HT-29 (cell line): ENCODE measurements at regions not wholly inside any gene's neighbourhood (a gene's known extent, or its start where the extent isn't known, plus 50 kb on each side); places are given as distances from the start of the nearest gene placed in this dataset.
A peak's percentile ranks its signal among the peaks of the same experiment; 100 is the strongest.

ENCODE experiments used
- DNase-seq: peaks from one replicate; pipeline ENCODE4 v3.0.0-alpha.2; 2015; ENCODE audit warnings: low spot score

DNA sequence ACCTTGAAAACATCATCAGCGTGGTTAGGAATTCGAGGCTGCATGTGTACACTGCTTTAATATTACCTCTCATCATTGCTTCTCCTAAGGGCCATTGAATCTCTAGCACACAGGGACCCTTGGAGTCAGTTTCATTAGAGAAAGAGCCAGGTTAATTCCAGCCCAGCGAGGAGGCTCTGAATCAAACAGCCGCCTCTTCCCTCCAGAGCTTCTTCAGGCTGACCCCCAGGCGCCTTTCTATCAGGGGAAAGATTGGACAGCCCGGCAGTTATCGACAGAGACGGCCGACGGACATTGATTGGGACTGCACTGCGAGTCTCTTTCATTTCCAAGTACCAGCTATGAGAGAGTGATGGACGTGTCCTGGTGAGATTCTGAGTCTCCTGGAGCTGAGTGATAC lies 159.2 kb downstream of the ANKRD60 start:
- DNase-seq: no peak

DNA sequence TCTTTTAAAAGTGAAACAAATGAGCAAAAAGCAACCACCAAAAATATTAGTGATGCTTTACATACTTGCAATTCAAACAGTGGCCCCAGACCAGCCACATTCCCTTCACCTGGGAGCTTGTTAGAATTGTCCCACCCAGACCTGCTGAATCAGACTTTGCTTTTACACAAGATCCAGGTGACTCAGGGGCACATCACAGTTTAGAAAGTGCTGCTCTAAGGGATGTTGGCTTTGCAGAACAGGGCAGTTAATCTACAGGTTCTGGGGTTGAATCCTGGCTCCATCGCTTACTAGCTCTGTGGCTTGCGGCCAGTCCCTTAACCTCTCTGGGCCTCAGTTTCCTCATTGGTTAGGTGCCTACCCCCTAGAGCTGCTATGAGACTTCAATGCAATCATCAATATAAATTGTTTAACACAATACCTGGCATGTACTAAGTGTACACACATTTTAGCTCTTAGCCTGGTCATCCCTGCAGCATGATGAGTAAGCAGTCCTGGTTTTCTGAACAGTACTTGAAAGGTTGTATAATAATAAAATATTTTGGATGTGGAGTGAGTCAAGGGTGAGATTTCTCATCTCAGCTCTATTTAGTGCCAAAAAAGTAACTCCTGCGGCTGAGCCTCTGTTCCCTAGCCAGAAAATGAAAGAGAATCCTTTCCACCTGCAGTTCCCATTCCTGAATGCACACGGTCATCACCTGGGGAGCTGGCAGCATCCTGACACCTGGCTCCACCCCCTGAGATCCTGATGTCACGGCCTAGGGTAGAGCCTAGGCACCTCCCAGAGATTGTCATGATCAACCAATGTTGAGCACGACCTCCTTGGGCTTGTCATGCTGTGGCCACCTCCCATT lies 162.7 kb downstream of the ANKRD60 start:
- no peak for DNase-seq

DNA sequence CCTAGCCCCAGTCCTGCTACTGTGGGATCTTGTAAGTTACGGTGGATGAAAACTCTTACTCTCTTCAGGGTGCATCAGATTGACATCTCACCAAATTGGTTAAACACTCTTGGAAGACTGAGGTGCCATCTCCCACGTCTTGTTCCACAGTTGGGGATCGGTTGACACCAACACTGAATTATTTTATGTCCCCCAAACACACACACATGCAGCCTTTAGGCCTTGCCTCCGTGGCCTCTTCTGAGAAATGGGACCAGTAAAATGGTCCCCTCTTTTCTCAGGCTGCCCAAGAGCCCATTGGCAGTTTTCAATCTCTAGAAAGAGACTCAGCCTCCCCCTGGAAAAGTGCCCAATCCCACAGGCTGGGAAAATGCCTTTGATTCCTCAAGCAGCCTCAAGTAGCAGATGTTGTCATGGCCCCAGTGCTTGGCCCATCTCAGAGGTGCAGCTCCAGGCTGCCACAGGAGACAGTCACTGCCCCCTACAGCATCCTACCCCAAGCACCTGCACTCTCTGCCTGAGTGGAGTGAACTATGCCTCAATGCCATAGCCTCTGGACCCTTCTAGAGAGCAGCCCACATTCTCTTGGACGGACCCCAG lies 163.9 kb downstream of the ANKRD60 start:
- DNase-seq: no peak

DNA sequence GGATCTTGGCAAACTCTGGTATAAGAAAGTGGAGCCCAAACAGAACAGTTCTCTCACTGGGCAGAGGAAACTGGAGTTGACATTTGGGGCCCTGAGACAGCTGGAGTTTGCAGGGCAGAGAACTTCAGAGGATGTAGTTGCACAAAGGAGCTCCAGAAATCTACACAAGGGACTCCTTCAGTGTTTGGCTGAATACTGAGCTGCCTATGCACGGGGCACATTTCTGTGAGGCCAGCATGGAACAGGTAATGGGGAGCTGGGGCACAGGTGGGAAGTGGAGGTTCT lies 169.3 kb downstream of the ANKRD60 start:
- DNase-seq: no peak

DNA sequence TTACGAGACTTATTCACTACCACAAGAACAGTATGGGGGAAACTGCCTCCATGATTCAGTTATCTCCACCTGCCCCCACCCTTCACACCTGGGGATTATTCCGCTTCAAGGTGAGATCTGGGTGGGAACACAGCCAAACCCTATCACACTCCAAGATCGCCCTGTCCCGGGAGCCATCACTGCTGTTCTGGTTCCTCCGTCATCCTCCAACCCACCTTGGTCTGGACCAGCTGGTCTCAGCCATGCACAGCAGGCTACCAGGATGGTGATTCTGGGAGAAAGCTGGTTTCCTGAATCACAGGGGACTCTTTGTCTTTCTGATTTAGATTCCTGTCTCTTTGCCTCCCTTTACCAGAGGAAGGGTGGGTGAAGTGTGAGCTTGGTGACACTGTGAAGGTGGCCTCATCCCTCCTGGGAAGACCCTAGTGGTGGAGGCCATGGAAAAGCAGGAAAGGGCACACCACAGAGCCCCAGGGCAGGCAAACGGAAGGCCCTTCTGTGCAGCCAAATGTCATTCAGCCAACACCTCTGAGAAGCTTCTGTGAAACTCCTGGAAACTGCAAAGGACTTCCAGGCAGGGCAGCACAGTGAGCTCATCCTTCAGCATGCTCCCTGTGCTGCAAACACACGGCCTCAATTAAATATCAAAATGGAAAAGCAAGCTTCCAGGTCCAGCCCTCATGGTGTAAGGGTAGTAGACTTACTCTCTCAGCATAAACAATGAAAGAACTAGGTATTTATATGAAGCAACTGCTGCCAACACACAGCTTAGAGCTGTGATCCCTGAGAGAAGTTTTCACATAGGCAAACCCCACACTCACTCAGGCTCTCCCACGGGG lies 169.8 kb downstream of the ANKRD60 start:
- DNase-seq: no peak

DNA sequence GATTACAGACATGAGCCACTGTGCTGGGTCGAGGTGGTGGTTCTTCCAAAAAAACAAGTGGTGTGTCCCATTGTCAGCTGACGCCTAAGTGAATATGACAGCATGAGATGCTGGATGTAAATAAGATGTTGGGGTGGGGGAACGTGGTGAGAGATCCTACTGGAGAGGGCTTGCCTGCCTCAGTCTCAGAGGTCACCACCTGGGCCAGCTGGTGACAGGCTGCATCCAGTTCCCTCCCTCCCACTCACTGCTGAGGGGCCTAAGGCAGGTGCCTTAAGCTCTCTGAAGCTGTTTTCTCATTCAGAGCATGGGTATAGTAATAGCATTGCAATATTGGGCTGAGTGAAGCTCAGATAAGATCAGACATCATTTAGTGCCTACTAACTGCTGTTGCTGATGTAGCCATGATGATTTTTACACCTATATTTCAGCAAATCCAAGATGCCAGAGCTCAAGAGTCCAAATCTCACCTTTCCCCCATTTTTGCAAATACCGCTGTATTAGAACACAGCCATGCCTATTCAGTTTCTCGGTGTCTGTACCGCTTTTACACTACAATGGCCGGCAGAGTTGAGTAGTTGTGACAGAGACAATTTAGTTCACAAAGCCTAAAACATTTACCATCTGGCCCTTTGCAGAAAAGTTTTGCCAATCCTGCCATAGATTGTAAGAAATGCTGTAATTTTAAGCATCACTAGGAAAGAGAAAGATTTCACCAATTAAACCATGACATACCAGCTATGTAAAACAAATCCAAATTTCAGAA lies 171.3 kb downstream of the ANKRD60 start:
- no peak for DNase-seq

DNA sequence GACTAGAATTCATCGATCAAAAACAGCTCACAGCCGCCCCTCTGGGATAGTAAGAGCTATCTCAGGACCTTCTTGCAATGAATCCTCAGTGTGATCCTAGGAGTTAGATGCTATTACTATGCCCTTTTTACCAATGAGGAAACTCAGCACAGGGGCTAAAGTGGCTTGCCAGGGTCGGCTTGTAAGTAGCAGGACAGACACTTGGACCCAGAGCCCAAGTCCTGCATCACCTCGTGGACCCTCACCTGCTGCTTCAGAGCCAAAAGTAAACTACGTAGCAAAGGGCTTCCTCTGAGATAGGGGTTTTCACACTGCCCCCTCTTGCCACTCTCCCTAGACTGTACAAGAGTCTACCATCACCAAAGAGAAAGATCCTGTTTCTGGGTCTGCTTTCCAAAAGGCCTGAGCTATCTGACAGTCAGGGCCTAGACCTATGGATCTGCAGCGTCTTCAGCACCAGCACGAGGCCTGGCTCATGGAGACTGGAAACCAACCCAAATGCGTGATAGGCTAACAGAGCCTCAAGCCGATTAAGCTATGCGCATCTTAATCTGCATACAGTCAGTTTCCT lies 172.3 kb downstream of the ANKRD60 start:
- no peak for DNase-seq

DNA sequence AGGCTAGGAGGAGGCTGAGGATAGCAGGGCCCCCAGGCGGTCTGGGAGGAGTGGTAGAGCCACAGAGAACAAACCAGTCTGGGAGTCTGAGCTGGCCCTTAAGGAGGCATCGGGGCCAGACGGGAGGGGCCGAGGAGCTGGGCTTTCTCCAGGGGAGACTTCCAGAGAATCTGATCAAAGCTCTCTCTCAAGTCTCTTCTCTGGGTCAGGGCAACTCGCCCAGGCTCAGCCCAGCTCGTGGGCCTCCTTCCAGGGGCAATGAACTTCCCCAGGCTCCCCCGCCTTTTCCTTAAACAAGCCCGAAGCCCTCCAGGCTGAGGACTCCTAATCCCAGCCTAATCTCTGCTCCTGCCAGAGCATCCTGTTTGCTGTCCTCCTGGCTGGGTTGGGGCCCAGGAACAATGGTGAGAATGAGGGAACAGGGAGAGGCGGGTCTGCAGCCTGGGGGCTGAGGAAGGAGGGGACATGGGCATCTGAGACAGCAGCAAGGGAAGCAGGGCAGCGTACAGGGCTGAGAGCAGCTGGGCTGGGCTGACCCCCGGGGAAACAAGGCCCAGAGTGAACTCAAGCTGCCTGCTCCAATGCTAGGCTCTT lies 173.6 kb downstream of the ANKRD60 start:
- DNase-seq: no peak

DNA sequence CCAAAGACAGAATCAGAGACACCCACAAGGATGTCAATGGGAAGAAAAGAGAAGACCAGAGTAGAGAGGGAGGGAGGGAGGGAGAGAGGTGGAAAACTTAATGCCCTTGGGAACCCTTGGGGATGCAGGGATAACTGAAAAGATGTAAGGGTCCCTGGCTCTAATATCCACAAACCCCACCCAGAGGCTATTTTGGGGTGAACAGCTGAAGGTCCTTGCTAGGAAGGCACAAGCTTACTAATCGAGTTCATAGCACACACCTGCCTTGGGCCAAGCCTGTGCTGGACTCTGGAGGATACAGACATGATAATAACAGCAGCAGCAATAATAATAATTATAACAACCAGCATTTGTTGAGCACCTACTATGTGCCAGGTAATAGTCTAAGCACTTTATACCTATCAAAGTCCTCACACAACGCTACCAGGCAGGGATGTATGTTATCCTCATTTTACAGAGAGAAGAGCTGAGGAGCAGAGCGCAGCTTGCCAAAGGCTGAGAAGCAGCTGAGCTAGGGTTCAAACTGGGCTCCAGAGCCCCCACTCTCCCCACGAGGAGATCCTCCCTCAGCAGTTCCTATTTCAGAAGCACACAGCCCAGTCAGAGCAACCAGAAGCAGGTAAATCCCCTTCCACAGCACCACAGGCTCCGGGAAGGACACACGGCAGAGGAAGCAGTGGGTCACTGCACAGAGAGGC lies 174.2 kb downstream of the ANKRD60 start:
- DNase-seq: no peak

DNA sequence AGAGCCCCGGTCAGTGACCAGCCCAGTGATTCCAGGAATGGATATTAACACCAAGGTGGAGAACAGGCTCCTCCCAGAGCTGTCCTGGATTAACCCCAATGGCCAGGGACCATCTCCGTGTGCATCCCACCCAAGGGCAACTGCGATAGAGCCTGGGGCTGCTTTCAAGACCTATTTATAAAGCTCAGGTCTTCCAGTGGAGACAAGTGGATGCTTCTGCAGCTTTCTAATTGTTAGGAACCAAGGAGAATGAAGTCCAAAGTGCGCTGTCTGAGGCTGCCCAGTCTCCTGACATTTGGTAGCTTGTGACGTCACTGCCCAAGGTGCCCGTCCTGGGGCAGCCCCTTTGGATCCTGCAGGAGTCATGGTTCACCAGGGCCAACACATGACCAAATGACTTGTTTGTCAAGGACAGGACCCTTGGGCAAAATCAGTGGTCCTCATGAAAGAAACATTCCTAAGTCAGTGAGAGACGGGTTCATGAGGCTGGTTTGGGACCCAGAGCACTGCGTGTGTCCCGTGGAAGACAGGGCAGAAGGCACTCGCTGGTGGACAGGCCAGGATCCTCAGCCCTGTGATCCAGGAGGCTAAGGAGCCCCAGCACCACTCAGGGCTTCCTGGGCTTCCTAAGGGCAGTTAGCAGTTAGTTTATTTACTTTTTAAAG lies 174.9 kb downstream of the ANKRD60 start:
- no peak for DNase-seq

DNA sequence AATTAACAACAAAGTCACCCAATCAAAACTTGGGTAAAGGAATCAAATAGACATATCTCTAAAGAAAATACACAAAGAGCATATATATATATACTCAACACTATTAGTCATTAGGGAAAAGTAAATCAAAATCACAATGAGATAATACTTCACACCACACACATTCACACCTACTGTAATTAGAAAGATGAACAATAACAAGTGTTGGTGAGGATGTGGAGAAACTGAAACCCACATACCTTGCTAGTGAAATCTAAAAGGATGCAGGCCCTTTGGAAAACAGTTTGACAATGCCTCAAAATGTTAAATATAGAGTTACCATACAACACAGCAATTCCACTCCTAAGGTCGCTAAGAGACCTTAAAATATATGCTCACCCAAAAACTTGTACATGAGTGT lies 177.1 kb downstream of the ANKRD60 start:
- no peak for DNase-seq

DNA sequence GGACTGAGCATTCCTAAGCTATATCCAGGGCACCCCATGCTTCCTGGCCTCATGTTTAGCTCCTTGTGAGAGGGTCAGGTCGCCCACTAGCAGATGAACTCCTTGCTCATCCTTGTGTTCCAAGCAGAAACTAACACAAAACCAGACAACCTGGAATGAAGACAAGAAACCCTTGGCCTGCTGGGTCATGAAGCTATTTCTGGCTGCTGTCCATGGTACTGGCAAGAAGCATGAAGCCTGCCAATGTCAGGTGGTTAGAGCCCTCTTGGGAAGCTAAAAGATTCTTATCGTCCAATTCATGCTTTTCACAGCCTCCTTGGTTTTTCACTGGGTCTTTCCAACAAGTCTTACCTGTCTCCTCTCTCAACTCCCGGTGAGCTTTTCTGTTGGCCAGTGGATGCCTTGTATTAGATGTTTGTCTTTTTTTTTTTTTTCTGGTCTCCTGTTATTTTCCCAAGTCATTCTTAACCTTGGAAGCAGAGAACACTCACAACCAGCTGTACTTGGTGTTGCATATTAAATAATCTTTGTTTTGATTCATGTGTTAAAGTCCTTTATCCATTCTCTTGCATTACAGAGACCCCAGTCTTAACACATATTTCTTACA lies 180.3 kb downstream of the ANKRD60 start:
- DNase-seq: peak; percentile 62

DNA sequence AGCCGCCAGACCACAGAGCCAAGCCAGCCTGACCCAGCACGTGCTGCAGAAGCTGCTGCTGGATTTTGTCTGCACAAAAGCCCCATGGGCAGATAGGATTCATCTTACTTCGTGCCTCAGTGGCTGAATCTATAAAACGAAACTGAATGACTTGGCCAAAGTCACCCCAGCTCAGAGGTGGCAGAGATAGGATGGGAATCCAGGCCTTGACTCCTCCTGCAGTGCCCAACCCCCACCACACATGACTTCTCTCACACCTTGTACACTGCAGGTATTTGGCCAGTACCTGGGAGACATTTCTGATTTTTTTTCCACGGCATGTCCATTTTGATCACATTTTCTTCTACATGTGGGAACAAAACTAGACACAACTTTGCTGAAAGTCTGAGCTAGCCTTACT lies 182.1 kb downstream of the ANKRD60 start:
- no peak for DNase-seq

DNA sequence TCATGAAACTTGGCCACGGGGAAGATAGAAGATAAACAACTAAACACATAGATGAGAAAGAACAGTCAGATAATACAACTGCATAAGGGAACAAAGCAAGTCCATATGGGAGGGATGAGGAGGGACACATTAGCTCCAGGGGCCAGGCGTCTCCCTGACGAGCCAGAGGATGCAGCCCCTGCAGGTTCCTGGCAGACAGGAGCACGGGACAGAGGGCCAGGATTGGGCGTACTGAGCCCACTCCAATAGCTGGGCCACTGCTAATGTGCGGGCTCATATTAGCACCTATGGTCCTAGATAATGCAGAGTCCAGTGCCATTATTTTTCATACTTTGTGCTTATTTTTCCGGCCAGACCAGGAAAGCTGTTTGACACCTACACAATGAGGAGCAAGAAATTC lies 182.9 kb downstream of the ANKRD60 start:
- DNase-seq: no peak

DNA sequence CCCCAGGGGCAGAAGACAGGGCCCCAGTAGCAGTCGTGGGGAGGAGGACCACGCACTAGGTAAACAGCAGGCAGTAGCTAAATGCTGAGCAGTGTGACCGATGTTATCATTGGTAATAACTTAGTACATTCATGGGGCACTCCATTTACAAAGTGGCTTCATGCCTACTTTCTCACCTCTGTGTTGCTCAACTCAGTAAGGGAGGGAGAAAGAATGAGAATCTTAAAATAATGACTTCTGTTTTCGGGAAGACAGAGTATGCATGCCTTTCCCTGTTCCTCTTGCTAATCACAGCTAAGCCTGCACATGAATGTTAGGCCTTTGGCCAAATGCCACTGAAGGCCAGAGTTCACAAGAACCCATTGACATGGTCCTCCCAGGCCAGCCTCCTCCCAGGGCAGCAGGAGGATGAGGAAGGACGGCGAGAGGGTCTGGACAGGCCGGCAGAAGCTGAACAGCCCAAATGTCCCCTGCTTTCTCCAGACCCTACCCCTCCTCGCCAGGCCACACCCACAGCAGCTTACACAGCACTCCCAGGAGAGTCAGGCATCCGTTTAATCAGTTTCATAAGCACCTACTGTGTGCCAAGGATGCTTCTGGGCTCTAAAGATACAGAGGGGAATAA lies 183.4 kb downstream of the ANKRD60 start:
- no peak for DNase-seq

DNA sequence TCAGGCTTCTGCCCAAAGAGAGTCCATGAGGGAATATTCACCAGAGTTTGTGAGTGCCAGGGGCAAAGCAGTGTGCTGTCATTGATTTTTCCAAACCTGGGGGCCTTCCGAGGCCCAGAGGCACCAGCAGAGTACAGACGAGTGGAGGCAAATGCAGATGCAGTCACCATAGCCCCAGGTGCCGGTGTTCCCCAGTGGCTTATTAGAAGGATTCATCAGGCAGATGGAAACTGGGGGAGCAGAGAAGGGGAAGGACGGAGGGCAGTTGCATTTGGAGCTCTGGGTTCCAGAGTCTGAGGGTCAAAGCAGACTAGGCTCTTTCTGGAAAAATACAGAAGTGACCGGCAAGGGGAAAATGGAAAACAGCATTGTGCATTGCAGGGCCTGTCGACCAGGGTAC lies 184.2 kb downstream of the ANKRD60 start:
- no peak for DNase-seq

DNA sequence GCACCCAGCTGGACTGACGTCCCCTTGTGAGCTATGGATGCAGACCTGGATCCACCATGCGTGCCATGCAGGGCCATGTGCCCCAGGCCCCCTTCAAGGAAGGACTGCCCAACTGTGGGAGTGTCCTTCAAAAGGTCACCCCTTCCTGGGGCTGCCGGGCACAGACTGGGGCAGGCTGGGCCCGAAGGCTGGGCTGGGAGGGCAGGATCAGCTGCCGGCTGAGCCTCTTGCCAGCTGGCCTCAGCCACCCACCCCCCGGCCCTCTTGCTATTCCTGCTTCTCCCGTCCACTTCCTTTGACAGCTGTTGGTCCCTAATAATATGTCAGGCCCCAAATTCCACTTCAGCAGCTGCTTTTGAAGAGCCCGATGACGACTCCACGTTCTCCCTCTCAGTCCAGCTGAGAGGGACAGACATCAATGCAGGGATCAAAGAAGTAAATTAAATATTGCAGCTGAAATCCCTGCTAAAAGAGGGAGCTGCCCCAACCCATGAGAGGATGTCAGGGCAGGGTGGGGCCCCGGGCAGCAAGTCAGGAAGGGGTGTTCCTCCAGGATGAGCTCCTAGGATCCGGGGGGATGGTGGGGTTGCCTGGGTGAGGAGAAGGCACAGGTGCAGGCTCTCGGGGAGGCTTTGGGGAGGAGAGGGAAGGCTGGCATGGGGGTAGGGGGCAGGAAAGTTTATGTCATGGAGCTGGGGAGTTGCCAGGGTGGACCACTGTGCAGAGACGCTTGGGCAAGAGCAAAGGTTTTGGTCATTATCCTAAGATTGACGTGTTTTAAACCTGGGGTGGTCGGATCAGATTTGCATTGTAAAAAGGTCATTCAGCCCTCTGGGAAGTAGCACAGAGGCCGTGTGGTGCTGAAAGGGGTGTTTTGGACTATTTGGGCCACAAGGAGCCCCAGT lies 185.0 kb downstream of the ANKRD60 start:
- no peak for DNase-seq

DNA sequence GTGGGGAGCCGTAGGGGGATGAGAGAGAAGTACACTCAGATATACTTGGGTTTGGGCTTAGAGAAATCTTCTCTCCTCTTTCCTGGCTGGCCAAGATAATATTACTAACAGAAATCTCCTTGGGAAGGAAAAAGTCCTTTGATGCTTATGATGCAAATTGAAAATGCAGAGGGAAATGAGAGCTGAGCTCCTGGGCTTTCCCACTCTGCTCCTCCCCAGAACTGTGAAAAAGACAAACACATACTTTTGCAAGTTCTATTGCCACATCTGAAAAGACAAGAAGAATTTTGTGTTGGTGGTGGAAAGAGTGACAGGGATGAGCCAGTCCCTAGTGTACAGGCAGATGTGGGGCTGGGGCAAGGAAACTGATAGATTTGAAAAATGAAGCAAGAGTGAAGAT lies 185.9 kb downstream of the ANKRD60 start:
- no peak for DNase-seq
